MG63 (cell line): ENCODE measurements at regions not wholly inside any gene's neighbourhood (a gene's known extent, or its start where the extent isn't known, plus 50 kb on each side); places are given as distances from the start of the nearest gene placed in this dataset.

Experiments
- DNase-seq: peaks from one replicate; pipeline ENCODE4 v3.0.0-alpha.2; 2020
- H3K27me3 ChIP-seq: fragments of 250-450 bp; sonication (Bioruptor Pico); 2 replicates; pipeline ENCODE4 v1.5.1; 2020; ENCODE audit warnings: mild to moderate bottlenecking, moderate library complexity
- H3K36me3 ChIP-seq: fragments of 250-450 bp; sonication (Bioruptor Pico); 2 replicates; pipeline ENCODE4 v1.5.1; 2020; ENCODE audit warnings: mild to moderate bottlenecking, moderate library complexity
- H3K4me3 ChIP-seq: fragments of 250-450 bp; sonication (Bioruptor Pico); 2 replicates; pipeline ENCODE4 v1.5.1; 2020; ENCODE audit warnings: mild to moderate bottlenecking, moderate library complexity
- H3K9me3 ChIP-seq: fragments of 250-450 bp; sonication (Bioruptor Pico); 2 replicates; pipeline ENCODE4 v1.5.1; 2020; ENCODE audit warnings: mild to moderate bottlenecking, moderate library complexity

GRCh38 chr1:106912131-106912530 is 144.3 kb upstream of the PRMT6 start:
- no peaks in the 10 kb centered on the region for H3K36me3 ChIP-seq
- H3K4me3 ChIP-seq, result no peak overlapping the region
- H3K9me3 ChIP-seq, result no peaks in the 10 kb centered on the region
- H3K27me3 ChIP-seq, result no peaks in the 10 kb centered on the region
- no peak for DNase-seq

DNA sequence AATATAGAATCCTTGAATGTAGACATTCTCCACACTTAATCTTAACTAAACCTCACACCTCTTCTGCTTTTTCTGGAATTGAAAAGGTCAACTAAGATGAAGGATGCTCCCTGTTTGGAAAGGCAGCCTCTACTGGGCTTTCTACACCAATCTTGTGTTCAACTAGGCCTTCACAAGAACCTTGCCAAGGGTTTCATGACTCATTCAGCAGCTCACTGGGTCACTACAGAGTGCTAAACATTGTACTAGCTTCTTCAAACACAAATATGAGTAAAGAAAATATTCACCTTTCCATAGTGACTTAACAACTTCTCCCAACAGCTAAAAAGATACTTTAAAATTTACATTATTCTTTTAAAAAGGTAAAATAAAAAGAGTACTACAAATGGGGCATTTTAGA is 135.3 kb upstream of the PRMT6 start:
- Histone ChIP-seq H3K9me3 (no peaks in the 10 kb centered on the region), H3K27me3 (no peaks in the 10 kb centered on the region)
- DNase-seq, result peak; percentile 33

DNA sequence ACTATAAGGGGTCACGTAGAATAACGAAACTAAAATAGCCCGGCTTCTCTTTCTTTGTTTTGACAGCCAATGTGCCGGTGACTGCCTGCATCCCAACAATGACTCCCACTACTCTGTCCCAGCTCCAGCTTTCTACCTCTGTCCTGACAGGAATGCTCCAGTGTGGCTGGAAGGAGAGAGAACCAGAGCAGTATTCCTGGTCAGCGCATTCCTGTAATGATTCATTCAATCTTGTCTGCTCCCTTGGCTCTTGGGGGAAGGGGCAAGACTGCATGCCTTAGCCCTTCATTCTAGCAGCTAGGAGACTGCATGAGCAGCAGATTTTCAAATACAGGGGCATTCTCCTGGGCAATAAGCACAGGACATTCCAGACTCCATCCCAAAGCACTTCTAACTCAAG is 132.1 kb upstream of the PRMT6 start:
- peak overlapping the region; percentile 37 for H3K4me3 ChIP-seq
- H3K9me3 ChIP-seq, result no peaks in the 10 kb centered on the region
- no peaks in the 10 kb centered on the region for H3K36me3 ChIP-seq
- H3K27me3 ChIP-seq, result no peaks in the 10 kb centered on the region
- DNase-seq, result peak; percentile 32

More for the DNA sequence above, 135.3 kb upstream of the PRMT6 start:
- Histone ChIP-seq H3K36me3 (no peaks in the 10 kb centered on the region), H3K4me3 (no peak overlapping the region)

GRCh38 chr1:106925750-106926149 is 130.7 kb upstream of the PRMT6 start:
- Histone ChIP-seq H3K9me3 (no peaks in the 10 kb centered on the region), H3K36me3 (no peaks in the 10 kb centered on the region), H3K4me3 (no peak overlapping the region), H3K27me3 (no peaks in the 10 kb centered on the region)
- DNase-seq, result no peak

DNA sequence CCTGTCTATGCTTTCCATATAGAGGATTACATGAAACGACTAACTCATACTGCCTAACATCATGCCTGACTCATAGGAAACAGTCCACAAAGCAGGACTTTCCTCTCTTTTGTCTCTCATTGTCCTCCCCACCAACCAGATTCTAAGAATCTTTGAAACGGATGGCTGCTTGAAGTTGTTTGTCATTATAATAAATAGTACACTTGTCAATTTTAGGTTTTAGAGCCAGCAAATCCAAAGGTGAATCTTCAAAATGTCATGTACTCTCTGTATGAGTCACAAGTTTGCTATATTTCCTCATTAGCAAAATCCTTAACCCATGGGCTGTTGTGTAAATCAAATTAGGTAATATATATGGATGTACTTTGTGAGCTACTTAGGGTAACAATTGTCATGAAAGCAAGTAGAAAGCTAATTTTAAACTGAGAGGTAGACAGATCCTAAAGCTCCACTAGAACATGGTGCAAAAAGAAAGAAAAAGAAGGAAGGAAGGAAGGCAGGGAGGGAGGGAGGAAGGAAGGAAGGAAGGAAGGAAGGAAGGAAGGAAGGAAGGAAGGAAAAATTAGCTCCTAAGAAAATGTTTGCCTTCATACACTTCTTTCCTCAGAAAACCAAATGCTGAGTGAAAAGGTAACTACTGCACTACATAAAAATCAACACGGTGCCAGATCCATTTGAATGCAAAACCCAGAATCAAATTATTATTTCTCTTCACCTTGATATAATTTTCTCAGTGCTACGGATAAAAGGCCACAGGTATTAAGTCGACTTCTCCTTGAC is 129.5 kb upstream of the PRMT6 start:
- Histone ChIP-seq H3K4me3 (no peak overlapping the region), H3K27me3 (no peaks in the 10 kb centered on the region), H3K9me3 (no peaks in the 10 kb centered on the region), H3K36me3 (no peaks in the 10 kb centered on the region)
- no peak for DNase-seq

GRCh38 chr1:106937104-106937503 is 119.4 kb upstream of the PRMT6 start:
- H3K4me3 ChIP-seq, result no peak overlapping the region
- no peaks in the 10 kb centered on the region for H3K36me3 ChIP-seq
- H3K27me3 ChIP-seq, result no peaks in the 10 kb centered on the region
- H3K9me3 ChIP-seq, result no peaks in the 10 kb centered on the region; the same call in none of the 2 replicates
- peak; percentile 88 for DNase-seq

GRCh38 chr1:106944721-106945120 is 111.8 kb upstream of the PRMT6 start:
- no peak overlapping the region for H3K4me3 ChIP-seq
- DNase-seq, result no peak
- H3K36me3 ChIP-seq, result no peaks in the 10 kb centered on the region
- H3K27me3 ChIP-seq, result no peaks in the 10 kb centered on the region
- H3K9me3 ChIP-seq, result no peaks in the 10 kb centered on the region

GRCh38 chr1:106952776-106953175 is 103.7 kb upstream of the PRMT6 start:
- no peaks in the 10 kb centered on the region for H3K27me3 ChIP-seq
- DNase-seq, result peak; percentile 46
- H3K9me3 ChIP-seq, result no peaks in the 10 kb centered on the region
- no peak overlapping the region for H3K4me3 ChIP-seq
- H3K36me3 ChIP-seq, result no peaks in the 10 kb centered on the region

DNA sequence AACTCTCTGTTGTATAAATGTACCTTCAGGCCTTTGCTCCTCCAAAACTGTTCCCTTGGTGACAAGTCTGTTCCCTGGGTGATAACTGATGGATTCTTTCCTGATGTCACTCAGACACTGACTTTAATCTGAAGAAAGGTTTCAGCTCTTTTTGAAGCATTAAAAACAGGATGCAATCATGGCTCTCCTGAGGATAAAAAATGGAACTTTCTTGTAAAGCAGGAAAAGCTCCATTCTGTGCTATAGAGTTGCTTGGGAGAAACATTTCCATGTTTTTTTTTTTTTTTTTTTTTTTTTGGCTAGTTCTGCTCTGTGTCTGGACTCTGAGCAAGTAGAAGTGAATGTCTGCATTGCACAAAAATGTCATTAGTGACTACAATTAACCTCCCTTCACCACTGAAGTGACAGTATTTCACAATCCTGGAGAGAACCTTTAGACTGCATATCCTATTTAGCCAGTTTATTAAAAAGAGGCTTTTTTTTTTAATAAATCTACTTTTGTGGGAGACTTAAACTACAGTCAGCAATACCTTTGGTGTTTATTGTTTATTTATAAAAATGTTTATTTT is 101.7 kb upstream of the PRMT6 start:
- DNase-seq, result no peak
- no peaks in the 10 kb centered on the region for H3K9me3 ChIP-seq
- H3K4me3 ChIP-seq, result no peak overlapping the region
- no peaks in the 10 kb centered on the region for H3K36me3 ChIP-seq
- no peaks in the 10 kb centered on the region for H3K27me3 ChIP-seq

- DNase-seq, result peak; percentile 36
Measured at GRCh38 chr1:106956721-106957120, 99.8 kb upstream of the PRMT6 start.

DNA sequence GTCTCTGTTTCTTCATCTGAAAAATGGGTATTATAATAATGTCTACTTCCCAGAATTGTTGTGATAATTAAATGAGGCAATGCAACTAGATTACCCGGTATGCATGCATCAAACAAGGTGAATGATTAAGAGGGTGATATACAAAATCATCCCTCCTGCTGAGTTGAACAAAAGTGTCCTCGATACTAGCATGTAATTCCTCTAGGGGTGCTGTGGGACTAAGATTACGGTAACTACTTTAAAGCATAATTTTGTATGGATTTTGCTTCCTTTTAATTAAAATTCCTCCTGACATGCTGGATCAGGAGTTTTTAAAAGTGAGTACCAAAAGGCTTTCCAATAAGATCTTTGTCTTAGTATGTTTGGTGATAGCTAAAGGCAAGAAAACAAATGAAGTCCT is 98.7 kb upstream of the PRMT6 start:
- Histone ChIP-seq H3K36me3 (no peaks in the 10 kb centered on the region), H3K9me3 (no peaks in the 10 kb centered on the region), H3K4me3 (no peak overlapping the region), H3K27me3 (no peaks in the 10 kb centered on the region)
- no peak for DNase-seq

More at GRCh38 chr1:106956721-106957120, 99.8 kb upstream of the PRMT6 start:
- H3K36me3 ChIP-seq, result no peaks in the 10 kb centered on the region
- no peak overlapping the region for H3K4me3 ChIP-seq
- no peaks in the 10 kb centered on the region for H3K9me3 ChIP-seq
- H3K27me3 ChIP-seq, result no peaks in the 10 kb centered on the region

- DNase-seq, result no peak
- Histone ChIP-seq H3K36me3 (no peaks in the 10 kb centered on the region), H3K27me3 (no peaks in the 10 kb centered on the region), H3K9me3 (no peaks in the 10 kb centered on the region), H3K4me3 (no peak overlapping the region)
Measured at GRCh38 chr1:106960412-106960811, 96.1 kb upstream of the PRMT6 start.

- DNase-seq, result no peak
- Histone ChIP-seq H3K9me3 (no peaks in the 10 kb centered on the region), H3K36me3 (no peaks in the 10 kb centered on the region), H3K27me3 (no peaks in the 10 kb centered on the region), H3K4me3 (no peak overlapping the region)
Measured at GRCh38 chr1:106961646-106962045, 94.8 kb upstream of the PRMT6 start.

DNA sequence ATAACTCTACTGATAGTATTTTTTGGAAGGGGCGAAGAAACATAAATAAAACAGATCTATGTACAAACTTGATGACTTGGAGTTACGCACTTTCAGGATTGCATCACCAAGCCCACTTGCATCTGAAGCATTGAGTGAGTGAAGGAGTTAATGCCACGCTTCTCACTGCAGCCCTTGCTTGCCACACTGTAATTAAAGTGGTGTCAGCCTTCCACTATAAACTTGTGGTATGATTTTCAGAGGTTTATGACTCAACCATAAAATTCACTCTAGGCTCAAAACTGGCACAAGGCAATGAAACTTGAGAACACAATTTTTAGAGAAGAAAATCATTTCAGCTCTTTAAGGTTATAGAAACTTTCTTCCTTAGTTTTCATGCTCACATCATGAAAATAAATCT is 93.9 kb upstream of the PRMT6 start:
- Histone ChIP-seq H3K4me3 (no peak overlapping the region), H3K27me3 (no peaks in the 10 kb centered on the region), H3K9me3 (no peaks in the 10 kb centered on the region), H3K36me3 (no peaks in the 10 kb centered on the region)
- peak; percentile 69 for DNase-seq

GRCh38 chr1:106964495-106964894 is 92.0 kb upstream of the PRMT6 start:
- Histone ChIP-seq H3K36me3 (no peaks in the 10 kb centered on the region), H3K27me3 (no peaks in the 10 kb centered on the region), H3K9me3 (no peaks in the 10 kb centered on the region; the same call in 1 of the 2 replicates), H3K4me3 (no peak overlapping the region)
- no peak for DNase-seq

DNA sequence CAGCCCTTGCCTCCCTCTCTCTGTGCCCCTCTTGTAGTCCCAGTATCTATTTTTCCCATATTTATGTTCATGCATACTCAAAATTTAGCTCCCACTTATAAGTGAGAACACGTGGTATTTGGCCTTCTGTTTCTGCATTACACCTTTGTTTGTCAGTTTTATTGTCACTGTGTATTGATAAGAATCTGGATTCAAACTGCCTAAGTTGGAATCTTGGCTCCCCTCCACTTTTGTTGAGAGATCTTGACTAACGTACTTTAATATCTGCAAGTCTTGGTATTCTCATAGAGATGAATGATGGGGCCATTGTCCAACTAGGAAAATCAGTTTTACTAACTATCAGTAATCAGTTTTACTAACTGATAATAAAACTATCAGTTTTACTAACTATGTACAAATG is 87.8 kb upstream of the PRMT6 start:
- Histone ChIP-seq H3K36me3 (no peaks in the 10 kb centered on the region), H3K27me3 (no peaks in the 10 kb centered on the region), H3K9me3 (no peaks in the 10 kb centered on the region; the same call in 1 of the 2 replicates), H3K4me3 (no peak overlapping the region)
- no peak for DNase-seq

GRCh38 chr1:106969731-106970130 is 86.7 kb upstream of the PRMT6 start:
- no peak for DNase-seq
- no peaks in the 10 kb centered on the region; the same call in 1 of the 2 replicates for H3K9me3 ChIP-seq
- H3K27me3 ChIP-seq, result no peaks in the 10 kb centered on the region
- no peak overlapping the region for H3K4me3 ChIP-seq
- H3K36me3 ChIP-seq, result no peaks in the 10 kb centered on the region

DNA sequence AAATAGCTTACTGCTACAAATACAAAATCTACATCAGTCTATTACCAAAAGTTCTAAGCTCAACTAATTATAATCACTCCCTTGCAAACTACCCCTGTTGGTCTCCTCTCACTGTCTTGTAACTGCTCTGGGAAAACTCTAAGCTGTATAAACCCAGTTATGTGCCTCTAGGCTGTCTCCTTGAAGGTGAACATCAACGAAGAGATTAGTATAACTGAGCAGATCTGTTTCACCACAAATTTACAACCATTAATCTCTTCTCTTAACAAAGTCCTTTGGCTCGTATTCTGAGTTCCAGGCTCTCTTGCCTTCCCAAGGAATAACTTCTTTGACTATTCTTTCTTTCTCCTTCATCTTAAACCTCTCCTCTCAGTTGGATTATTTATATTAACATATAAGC is 84.4 kb upstream of the PRMT6 start:
- H3K9me3 ChIP-seq, result no peaks in the 10 kb centered on the region; the same call in 1 of the 2 replicates
- no peak overlapping the region for H3K4me3 ChIP-seq
- no peaks in the 10 kb centered on the region for H3K27me3 ChIP-seq
- DNase-seq, result no peak
- no peaks in the 10 kb centered on the region for H3K36me3 ChIP-seq
